NCI-H1105 treated with DMSO at 0.1 percent for 48 hours (cell line): ENCODE measurements at regions not wholly inside any gene's neighbourhood (a gene's known extent, or its start where the extent isn't known, plus 50 kb on each side); places are given as distances from the start of the nearest gene placed in this dataset.
"Not testable (repeated sequence)": the region's sequence is repeated elsewhere in the genome, so short reads cannot be mapped to it uniquely, and the experiment has no call there.

Experiments
- DNase-seq: peaks from one replicate; lab custom pipeline; 2025; lab: John Stamatoyannopoulos, UW

DNA sequence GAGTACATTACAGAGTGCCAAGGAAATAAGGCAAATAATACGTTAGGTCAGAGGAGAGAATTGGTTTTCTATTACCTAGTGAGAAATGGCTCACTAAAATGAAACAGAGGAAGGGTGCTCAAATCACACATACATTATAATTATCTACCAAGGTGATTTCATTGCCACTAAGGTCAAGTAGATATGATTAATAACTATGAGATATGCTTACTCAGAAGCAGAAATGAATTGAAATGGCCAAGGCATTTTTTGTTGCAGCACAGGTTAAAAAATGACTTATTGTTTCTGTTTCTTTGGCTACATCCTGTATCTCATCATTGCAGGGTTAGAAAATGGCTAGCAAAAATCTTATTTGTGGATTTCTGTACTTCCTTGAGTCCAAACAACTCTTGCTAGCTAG is 154.5 kb upstream of the GORAB start:
- no peak for DNase-seq

DNA sequence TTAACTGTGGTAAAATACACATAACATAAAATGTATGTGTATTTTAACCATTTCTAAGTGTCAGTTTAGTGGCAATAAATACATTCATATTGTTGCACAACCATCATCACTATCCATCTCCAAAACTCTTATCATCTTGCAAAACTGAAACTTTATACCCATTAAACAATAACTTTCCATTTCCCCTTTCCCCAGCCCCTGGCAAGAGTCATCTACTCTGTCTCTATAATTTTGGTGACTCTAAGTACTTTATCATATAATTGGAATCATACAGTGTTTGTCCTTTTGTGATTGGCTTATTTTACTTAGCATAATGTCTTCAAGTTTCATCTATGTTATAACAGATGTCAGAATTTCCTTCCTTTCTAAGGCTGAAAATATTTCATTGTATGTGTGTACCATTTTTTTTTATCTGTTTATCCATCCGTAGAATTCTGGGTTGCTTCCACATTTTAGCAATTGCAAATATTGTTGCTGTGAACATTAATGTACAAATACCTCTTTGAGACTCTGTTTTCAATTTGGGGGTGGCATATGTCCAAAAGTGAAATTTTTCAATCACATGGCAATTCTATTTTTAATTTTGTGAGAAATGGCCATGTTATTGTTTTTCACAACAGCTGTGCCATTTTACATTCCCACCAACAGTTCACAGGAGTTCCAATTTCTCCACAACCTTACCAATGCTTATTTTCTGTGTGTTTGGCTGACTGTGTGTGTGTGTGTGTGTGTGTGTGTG is 153.9 kb upstream of the GORAB start:
- DNase-seq, result no peak

DNA sequence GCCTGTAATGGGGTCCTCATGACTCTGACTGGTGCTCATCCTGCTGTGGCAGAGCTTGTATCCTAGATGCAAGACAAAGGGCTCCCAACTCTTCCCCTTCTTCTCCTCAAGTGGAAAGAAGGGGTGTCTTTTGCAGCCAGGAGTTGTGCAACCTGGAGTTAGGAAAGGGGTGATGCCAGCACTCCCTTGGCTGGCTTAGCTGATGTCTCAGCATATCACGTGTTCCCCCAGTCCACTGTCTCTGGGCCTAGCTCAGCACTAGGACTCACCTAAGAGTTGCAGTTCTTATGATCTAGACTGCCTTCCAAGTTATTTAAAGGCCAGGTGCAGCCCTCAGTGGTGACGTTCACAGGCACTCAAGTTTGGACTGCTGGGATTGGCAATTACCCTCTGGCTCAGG is 146.2 kb upstream of the GORAB start:
- DNase-seq, result no peak

DNA sequence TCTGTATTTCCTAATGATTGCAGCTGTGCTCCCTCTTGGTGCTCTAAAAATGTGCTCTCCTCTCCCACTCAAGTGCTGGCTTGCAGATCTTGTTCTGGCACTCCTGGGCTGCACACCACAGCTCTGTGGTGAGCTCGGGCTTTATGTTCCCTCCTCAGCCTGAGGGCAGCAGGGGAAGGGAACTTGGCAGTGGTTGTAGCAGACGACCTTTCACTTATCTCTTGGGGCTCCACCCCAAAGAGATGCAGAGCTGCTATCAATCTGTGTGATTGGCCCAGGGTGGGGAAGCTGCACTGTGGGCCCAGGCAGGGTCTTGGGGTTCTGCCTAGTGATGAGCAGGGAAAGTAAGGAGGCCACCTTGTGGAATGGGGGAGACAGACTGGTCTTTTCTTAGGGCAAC is 143.5 kb upstream of the GORAB start:
- no peak for DNase-seq

DNA sequence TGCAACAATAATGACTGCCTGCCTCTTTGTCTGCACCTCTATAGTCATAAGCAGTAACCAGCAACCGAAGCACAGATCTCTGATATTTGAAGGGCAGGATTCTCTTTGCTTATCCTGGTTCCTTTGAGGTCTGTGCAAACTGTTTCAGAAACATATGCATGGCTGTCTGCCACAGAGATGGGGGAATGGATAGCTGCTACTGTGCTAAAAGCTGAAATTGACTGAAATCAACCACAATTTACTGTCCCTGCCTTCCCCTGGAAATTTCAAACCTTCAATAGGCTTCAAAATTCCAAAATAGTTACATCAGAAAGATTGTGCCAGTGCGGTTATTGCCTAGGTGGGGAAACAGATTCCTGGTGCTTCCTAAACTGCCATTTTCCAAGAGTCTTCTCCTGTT is 136.8 kb upstream of the GORAB start:
- DNase-seq, result no peak

DNA sequence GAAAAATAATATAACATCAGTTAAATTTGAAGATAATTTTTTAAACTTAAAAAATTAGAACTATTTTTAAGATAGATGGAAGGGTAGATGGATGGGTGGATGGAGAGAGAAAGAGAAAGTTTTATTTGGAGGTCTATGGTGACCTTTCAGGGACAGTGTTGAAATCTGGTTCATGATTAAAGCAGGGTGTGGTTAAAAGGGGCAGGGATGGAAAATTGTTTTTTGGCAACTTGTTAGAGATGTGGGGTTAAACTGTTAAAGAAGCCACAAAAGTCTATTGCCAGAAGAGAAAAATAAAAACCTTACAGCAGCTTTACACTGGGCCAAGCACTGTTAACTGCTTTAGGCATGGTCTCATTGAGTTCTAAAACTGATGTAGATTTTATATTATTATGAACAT is 134.9 kb upstream of the GORAB start:
- DNase-seq, result no peak

DNA sequence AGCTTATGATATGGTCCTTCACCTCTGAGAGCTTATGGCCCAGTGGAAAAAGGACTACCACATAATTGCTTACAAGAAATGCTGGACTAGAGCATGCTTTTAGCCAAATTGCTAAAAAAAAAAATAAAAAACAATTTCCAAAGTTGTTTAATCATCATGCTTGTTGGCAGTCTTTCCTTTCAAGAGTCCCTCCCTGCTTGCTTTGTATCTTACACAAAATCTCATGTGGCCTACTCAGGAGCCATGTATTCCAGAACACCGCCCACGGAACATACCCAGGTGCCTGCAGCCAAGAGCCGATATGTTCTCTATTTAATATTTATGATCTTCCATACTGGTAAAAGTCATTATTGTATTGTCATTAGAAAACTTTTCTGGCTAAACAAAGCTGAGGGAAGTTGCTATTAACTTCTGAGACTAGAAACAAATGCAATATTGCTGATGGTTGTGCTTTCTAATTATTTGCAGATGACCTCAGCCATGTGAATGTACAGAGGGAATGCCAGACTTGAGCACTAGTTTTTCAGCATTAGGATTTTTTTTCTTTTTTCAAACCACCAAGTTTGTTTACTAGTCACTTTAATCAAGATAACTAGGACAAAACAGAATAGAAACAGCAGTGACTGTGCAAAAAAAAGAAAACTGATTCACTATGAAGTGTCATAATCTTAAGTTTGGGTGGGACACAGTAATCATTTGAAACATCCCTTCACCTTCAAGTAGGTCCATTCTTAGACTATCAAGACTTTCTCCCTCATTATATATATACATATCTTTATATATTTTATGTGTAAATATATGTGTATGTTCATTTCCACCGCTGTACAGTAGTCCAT is 129.3 kb upstream of the GORAB start:
- no peak for DNase-seq

DNA sequence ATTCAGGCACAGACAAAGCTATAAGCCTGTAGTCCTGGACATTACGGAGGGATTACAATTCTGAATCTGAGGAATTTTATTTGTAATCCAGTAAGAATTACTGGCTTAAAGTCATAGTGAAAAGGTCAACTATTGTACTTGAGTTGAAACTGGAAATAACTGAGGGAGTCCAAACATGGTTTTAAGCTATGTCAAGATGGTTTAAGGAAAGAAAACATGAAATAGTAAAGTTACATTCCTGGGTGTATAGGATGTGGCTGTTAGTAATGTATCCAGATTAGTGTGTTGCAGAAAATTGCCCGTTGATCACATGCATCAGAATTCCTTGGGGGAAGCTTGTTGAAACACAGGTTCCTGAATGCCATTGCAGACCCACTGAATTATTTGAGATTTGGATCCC is 124.8 kb upstream of the GORAB start:
- DNase-seq, result no peak

DNA sequence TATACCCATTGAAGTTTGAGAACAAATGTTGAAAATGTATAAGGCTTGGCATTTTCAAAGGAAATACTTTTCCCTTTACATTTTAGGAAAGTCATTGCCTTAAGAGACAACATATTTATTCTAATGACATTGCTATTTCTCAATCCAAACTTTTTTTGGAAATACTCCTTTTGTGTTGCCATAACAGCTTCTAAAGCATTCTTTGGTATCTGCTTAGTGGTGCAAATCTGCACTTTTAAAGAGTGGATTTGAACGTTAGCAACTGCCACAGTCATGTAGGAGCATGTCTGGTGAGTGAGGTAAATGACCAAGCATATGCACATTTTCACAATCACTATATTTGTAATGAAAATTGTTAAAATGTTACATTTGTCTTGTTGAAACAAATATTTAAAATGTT is 124.4 kb upstream of the GORAB start:
- DNase-seq, result no peak

DNA sequence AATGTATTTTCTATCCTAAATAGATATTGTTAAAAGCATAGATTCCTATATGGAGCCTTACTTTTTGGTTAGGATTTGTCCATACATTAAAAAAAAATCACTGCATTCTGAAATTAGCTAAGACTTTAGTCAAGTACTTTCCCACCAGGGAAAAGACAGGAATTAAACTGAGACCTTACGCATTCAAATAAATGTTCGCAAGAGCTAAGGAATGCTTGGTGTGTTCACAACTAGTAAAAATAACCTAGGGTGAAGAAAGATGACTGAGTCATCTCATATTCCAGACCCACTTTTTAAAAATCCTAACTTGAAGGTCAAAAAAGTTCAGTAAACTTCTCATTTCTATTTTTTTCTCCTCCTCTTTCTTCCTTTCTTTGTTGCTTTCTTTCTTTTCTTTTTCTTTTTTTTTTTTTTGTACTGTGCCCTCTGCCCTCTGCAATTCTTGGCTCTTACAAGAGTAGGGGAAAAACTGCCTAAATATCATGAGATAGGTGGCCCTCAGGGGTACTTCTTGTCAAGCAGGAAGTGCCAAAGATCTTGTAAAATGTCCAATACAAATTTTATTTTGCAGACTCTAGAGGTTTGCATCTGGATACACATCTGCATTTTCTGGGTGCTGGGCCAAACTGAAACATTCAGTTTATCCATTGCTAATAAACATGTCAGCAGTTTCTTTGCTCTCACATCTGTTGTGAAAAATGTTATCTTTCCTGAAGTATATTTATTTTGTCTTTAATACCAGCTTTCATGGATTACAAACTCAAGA is 121.4 kb upstream of the GORAB start:
- no peak for DNase-seq

DNA sequence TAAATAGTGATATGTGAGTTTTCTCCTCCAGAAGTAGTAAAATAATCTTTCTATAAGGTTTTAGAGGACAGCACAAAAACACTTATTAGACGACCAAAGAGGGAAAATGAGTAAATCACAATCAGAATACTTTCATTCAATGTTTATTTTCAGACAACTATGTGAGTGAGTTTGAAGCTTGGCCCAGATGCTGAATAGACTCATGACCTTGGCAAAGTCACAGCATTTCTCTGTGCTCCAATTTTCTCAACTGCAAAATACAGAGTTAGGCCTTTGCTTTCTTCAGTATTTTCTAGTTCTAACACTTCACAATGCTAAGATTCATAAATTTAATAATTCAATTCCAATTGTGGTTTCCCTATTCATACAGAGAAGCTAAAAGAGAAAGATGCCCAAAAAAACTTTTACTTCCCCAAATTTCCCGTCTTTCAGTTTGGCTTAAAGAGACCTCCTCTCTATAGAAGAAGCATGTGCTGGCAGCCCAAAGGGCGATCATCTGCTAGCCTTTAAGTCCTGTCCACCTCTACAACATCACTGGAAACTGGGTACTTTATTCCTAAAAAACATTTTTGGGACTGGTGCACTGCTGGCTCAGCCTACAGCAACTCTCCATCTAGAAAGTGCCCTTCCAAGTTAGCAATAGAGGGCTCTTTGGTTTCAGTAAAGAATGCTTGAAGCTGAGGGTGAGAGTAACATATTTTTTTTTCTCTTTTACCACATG is 116.8 kb upstream of the GORAB start:
- no peak for DNase-seq

DNA sequence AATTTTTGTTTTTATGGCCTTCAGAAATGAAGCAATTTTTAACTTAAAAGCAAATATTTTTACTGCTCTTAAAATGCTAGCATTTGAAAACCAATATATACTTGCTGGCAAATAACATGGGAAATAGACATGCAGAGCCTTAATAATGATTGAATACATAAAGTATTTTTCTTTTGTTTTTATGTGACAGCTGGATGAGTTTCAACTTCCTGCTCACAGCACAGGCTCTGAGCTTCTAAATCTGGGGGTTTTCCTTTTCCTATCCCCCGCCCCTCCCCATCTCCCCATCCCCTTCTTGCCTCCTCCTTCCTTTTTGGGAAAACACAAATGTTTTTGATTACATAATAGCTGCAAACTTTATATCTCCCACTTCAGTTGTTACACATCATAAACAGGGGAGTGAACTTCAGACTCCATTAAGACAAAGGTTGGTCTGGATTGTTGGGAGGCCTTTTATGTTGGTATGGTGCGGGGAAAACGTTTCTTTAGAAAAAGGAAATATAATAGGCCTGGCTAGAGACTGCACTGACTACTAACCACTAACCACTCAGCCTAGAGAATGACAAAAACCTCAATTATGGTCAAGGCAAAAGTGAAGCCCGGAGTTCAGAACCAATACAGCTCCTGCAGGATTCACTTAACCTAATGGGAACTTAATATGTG is 116.1 kb upstream of the GORAB start:
- no peak for DNase-seq

DNA sequence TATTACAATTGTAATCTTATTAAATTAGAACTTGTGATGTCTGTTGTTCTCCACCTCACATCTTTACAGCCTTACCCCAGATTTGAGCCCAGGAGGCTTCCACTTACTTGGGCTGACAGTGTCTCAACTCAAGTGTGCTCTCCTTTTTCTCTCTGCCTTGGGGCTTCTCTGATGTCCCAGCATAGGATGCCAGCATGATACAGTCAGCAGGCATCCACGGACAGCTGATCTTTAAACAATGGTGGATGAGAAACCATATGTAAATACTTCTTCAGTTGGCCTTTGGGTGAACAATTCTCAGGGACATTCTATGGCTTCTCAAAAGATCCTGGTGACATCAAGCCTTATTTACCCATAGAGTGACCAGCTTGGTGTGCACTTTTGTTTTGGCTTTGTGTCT is 107.6 kb upstream of the GORAB start:
- DNase-seq, result no peak

DNA sequence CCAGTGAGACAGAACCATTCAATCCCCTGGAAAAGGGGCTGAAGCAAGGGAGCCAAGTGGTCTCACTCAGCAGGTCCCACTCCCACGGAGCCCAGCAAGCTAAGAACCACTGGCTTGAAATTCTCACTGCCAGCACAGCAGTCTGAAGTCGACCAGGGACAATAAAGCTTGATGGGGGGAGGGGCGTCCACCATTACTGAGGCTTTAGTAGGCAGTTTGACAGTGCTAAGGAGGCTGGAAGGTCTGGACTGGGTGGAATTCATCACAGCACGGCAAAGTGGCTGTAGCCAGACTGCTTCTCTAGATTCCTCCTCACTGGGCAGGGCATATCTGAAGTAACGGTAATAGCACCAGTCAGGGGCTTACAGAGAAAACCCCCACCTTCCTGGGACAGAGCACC is 105.4 kb upstream of the GORAB start:
- no peak for DNase-seq

DNA sequence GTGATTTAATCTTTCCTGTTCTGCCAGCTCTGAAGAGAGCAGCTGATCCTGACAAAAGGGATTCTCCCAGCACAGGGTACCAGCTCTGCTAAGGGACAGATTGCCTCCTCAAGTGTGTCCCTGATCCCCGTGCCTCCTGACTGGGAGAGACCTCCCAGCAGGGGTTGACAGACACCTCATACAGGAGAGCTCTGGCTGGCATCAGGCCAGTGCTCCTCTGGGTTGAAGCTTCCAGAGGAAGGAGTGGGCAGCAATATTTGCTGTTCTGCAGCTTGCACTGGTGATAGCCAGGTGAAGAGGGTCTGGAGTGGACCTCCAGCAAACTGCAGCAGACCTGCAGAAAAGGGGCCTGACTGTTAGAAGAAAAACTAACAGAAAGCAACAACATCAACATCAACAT is 105.0 kb upstream of the GORAB start:
- DNase-seq, result not testable (repeated sequence)

DNA sequence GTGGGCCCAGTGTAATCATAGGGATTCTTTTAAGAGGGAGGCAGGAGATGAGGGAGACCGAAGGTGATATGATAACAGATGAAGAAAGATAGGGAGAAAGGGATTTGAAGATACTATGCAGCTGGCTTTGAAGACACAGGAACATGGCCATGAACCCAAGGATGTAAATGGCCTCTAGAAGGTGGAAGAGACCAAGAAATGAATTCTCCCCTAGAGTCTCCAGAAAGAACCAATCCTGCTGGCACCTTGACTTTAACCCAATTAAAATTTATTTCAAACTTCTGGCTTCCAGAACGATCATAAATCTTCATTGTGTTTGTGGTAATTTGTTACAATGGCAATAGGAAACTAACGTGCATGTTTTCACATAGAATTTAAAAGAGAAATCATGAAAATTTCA is 95.0 kb upstream of the GORAB start:
- DNase-seq, result no peak

DNA sequence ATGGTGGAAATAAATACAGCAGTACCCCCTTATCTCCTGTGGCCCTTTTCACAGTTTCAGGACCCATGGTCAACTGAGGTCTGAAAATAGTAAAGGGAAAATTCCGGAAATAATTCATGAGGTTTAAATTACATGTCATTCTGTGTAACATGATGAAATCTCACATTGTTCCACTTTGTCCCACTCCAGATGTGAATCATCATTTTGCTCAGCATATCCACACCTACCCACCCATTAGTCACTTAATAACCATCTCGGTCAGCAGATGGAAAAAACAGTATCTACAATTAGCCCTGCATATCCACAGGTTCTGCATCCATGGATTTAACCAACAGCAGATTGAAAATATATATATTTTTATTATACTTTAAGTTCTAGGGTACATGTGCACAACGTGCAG is 86.9 kb upstream of the GORAB start:
- no peak for DNase-seq

DNA sequence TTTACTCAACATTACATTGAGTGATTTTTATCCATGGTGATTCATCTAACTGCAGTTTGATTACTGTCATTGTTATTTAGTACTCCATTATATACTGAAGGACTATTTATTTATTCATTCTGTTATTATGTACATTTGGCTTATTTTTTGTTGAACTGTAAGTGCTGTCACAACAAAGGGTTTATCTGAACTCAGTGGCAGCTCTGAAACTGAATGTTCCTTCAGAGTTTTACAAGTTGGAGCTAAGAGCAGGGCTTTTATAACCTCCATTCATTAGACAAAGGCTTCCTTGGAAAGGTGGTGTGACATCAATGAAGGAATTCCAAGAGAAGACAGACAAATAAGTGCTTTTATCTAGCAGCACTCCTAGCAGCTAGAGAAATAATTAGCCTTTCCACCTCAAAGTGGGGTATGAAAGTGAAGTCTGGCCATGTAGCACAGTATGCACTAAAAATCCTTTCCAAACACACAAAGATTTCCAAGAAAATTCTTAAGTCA is 83.3 kb upstream of the GORAB start:
- no peak for DNase-seq

DNA sequence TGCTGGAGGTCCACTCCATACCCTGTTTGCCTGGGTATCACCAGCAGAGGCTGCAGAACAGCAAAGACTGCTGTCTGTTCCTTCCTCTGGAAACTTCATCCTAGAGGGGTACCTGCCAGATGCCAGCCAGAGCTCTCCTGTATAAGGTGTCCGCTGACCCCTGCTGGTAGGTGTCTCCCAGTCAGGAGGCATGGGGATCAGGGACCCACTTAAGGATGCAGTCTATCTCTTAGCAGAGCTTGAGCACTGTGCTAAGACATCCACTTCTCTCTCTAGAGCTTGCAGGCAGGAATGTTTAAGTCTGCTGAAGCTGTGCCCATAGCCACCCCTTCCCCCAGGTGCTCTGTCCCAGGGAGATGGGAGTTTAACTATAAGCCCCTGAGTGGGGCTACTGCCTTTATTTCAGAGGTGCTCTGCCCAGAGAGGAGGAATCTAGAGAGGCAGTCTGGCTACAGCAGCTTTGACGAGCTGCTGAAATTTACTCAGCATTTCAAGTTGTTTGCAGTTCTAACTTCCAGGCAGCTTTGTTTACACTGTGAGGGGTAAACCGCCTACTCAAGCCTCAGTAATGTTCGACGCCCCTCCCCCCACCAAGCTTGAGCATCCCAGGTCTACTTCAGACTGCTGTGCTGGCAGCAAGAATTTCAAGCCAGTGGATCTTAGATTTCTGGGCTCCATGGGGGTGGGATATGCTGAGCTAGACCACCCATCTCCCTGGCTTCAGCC is 74.5 kb upstream of the GORAB start:
- DNase-seq, result not testable (repeated sequence)

DNA sequence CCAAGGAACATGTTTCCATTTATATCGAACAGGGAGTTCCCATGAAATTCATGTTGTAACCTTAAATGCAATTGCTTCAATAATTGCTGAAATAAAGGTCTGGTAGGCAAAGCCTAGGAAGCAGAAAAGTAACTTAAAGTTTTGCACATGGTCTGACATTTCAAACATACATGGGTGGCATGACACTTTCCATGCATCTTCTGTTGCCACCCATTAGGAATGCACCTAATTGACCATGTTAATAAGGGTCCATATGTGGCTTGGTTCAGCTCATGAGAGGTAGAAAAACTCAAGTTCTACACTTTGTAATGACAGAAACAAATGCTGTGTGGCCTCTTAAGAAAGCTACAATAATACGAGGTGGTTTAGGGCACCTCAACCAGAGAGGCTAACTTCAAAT is 72.0 kb upstream of the GORAB start:
- no peak for DNase-seq
